ENCODE measurements at regions not wholly inside any gene's neighbourhood (a gene's known extent, or its start where the extent isn't known, plus 50 kb on each side); places are given as distances from the start of the nearest gene placed in this dataset.
"Not testable (repeated sequence)": the region's sequence is repeated elsewhere in the genome, so short reads cannot be mapped to it uniquely, and the experiment has no call there.

DNA sequence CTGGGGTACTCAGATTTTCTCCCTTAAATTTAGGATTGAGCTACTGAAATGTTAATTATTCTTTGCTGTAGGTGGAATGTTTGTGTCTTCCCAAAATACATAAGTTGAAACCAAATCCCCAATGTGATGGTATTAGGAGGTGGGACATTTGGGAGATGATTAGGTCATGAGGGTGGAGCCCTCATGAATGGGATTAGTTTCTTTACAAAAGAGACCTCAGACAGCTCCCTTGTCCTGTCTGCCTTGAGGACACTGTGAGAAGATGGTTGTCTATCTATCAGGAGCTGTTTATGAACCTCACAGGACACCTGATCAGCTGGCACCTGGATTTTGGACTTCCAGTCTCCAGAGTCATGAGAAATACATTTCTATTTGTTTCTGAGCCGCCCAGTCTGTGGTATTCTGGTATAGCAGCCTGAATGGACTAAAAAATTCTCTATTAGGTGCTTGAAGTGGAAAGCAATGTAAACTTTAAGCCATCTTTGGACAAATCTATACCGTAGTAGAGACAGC is 99.2 kb upstream of the UXS1 start:
- no peak for DNase-seq (ENCODE audit: low spot score)

GRCh38 chr2:106292627-106293026 is 98.5 kb upstream of the UXS1 start:
- FAIRE-seq: no peak
- DNase-seq (ENCODE audit: low spot score): no peak

More for the DNA sequence above, 99.2 kb upstream of the UXS1 start:
- no peak for FAIRE-seq

DNA sequence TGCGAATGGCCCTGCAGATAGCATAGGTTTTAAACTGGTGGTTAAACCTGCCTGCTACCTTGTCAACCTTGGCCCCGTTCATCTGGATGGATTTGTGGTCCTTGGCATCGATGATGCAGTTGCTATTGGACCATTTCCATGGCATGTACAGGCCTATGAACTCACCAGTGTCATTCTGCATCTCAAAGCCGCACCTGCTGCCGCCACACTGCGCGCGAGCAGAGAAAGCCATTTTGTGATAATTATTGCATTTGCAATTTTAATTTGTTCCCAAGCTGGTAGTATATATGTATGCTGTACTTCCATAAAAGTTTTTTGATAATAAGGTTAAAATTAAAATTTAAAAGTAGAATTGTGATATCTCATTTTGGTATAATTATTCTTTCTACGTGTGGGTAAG is 94.8 kb upstream of the UXS1 start:
- FAIRE-seq (no peak), DNase-seq (ENCODE audit: low spot score) (no peak)

GRCh38 chr2:106285237-106285829 is 91.2 kb upstream of the UXS1 start:
- DNase-seq (ENCODE audit: low spot score) (no peak), FAIRE-seq (no peak)

DNA sequence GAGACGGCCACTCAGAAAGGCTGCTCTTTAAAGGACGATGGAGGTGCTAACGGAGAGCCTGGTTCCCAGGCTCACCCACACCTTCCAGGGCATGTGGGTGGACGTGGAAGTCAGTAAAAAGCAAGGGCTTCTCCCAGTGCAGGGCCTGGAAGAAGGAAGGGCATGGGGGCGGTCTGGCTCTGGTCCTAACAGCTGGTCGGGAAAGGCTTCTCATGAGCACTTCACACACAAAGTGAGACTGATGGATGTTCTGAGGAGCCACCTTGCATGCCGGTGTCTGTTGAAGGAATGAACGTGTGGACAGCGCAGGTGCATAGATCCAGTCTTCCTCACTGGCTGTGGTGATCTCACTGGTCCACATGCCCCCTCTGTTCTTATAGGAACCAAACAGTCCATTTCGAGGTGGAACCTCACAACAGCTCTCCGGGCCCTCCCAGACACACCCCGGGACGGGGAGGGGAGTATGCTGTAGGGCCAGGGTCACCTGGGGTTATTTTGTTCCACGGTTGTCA is 90.6 kb upstream of the UXS1 start:
- FAIRE-seq: no peak

DNA sequence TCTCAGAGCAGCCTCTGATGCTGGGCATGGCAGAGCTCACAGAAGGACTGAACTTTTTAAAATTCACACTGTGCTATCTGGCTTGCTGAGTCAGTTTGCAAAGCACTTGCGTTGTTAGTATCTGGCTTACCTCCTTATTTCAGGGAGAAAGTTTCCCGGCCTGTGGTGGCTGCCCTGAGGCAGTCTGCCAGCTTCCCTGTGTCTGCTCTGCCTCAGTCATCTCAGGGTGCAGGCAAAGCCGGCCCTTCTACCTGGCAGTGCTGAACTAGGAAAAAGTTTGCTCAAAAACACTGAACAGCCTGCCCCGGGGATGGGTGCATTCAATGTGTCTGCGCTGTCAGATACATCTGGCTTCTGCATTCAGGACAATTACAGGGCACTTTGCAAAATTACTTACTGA is 90.2 kb upstream of the UXS1 start:
- no peak for DNase-seq (ENCODE audit: low spot score)

More for the DNA sequence above, 90.6 kb upstream of the UXS1 start:
- no peak for DNase-seq (ENCODE audit: low spot score)

GRCh38 chr2:106283228-106284152 is 89.4 kb upstream of the UXS1 start:
- not testable (repeated sequence) for FAIRE-seq; DNase-seq (ENCODE audit: low spot score)

More for the DNA sequence above, 90.2 kb upstream of the UXS1 start:
- FAIRE-seq: no peak

DNA sequence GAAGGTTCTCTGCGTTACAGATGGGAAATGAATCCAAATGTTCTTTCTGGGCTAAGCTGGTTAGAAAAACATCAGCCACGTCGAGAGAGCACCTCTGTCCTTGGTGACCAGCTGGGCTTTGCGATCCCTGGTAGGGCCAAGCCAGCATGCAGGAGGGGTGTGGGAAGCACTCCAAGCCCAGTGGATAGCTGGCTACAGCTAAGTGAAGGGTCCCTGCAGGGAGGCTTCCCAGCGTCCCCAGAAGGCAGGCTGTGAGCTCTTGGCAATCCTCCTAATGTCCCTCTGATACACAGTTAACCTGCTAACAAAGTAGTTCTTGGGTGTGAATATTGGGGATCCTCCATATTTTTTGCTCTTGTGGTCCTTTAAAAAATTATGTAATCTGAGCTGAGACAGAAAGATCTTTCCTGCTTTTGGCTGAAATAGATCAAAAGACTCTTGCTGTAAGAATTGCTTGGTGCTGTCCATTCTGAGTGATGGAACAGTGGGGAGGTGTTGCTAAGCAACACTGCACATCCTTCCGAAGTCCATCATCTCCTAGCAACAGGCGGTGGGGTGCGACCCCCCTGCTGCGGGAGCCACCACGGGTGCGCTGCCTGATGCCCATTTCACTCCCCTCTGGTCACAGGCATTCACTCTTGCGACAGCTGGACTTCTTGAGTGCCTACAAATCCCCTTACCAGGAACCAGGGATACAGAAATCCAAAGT is 88.5 kb upstream of the UXS1 start:
- DNase-seq (ENCODE audit: low spot score) (no peak), FAIRE-seq (no peak)

DNA sequence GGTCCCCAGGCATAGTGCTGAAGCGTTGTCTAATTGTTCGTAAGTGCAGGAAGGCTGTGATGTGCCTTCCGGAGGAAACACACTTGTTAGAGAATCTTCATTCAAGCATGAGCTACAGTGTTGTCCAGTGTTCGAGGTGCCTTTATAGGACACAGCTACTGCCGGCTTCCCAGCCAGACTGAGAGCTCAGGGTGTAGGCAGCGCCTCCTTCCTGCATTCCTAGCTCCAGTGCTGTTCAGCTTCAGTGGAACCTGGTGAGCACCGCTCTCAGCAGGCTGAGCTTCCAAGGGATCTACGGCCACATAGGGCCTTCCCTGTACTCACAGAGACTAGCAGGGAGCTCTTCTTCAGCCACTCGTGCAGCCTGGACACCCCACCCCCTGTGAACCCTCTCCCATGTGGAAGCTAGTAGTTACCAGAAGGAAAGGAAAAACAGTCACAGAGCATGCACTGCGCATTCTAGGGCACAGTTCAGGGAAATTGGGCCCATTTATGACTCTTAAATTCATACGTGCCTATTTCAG is 87.9 kb upstream of the UXS1 start:
- FAIRE-seq; DNase-seq (ENCODE audit: low spot score): not testable (repeated sequence)

GRCh38 chr2:106280722-106281446 is 86.8 kb upstream of the UXS1 start:
- DNase-seq (ENCODE audit: low spot score): no peak

GRCh38 chr2:106280224-106280623 is 86.1 kb upstream of the UXS1 start:
- no peak for FAIRE-seq
- no peak for DNase-seq (ENCODE audit: low spot score)

More at GRCh38 chr2:106280722-106281446, 86.8 kb upstream of the UXS1 start:
- FAIRE-seq: no peak

DNA sequence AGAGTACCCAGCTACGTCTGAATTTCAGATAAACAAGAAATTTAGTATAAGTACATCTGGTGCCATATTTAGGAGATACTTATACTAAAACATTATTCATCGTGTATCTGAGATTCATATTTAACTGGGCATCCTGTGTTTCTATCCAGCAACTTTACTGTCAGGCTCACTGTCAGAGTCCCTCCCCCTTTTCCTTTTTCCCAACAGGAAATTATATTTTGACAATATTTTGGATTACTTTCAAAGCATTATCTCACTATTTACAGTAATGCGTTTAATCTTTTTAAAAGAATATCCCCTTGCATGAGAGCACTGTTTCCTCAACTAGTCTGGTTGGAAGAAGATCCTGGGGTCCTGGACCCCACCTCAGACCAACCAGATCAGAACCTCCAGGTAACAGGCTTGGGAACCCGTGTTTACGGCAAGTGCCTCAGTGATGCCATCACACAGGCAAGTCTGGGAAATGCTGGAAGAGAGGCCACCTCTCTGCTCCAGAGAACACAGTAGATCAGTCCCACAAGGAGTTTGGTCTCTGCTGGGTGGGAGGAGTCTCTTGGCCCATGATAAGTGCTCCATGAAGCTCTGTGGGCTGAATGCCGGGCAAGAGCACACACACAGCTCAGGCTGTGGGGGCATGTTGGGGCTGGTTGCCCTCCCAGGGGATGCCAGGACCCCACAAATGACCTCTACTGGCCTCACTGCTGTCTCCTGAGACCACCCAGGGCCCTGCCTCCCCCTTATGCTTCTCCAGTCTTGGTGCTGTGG is 84.2 kb upstream of the UXS1 start:
- DNase-seq (ENCODE audit: low spot score): no peak
- FAIRE-seq: no peak

GRCh38 chr2:106277426-106277825 is 83.3 kb upstream of the UXS1 start:
- no peak for FAIRE-seq
- DNase-seq (ENCODE audit: low spot score): no peak

GRCh38 chr2:106275971-106276370 is 81.9 kb upstream of the UXS1 start:
- FAIRE-seq (no peak), DNase-seq (ENCODE audit: low spot score) (no peak)

- DNase-seq (ENCODE audit: low spot score): no peak
- no peak for FAIRE-seq
Observed at GRCh38 chr2:106274668-106275067, 80.6 kb upstream of the UXS1 start.

DNA sequence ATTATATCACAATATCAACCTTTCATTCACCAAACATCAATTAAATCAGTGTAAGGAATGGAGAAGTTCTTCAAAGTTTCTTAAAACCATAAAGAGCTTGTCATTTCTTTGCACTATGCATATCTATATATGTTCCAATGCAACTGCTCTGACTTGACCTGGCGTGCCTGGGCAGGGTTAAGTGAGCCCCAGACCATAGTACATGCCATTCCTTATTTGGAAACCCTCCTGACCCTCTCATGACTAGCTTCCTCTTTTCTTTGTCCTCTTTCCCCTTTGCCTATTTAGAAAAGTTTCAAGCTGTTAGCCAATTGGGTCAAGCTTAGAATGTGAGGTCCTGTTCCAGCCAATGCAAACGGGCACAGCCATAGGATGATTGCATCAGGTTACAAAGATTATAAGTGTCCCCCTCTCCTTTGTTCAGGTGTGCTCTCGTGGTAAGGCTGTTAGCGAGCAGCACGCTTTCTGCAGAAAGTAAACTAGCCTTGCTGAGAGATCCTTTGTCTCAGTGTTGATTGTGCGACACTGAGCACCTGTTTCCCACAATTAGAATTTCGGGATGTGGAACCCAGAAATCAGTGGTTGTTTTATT is 78.2 kb upstream of the UXS1 start:
- FAIRE-seq (no peak), DNase-seq (ENCODE audit: low spot score) (no peak)

DNA sequence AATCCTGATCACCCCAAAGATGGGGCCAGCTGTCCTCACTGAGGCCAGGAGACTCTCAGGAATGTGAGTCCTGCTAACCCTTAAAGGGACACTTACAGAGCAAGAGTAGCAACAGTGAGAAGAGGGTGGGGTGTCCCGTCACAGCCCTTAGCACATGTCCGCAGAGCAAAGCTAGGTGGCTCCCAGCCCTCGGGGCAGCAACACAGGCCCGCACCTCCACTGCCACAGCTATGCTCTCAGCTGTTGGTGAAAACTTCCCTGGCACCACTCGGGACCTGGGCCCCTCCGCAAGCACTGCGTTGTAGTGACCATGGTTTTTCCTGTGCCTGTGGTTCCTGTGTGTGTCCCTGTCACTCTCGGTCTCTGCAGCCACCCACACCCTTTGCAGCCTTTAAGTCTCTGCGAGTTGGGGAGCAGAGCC is 76.4 kb upstream of the UXS1 start:
- FAIRE-seq (no peak), DNase-seq (ENCODE audit: low spot score) (no peak)

DNA sequence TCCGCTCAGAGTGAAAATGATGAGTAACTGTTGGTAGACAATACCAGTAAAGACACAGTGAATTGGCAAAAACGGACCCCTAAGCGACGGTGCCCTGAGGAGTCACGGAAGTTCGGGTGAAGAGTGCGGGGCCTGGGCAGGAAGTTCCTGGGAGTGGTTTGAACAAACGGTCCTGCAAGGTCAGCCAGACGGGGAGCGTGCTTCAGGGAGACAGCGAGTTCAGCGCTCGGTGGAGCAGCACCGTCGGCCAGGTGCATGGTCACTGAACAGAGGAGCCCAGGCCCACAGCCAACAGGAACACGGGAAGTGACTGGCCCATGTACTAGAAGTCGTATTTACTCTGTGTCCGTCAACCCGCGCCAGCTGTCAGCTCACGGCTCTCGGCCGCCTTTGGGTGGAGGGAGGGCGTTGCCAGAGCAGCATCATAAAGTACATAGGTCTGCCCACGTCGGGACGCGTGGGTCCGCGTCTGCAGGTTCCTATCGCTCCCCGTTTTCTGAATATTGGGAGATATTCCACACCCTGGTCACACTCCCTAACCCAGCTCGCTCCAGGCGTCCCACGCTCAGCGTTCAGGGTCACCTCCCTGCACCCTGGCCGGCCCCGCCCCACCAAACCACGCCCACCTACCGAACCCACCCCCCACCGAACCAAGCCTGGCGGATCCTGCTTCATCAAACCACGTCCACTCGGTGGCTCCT is 75.6 kb upstream of the UXS1 start:
- FAIRE-seq (no peak), DNase-seq (ENCODE audit: low spot score) (no peak)

- FAIRE-seq: no peak
- no peak for DNase-seq (ENCODE audit: low spot score)
Observed at GRCh38 chr2:106267997-106268396, 73.9 kb upstream of the UXS1 start.
